K562 (cell line): ENCODE measurements at regions not wholly inside any gene's neighbourhood (a gene's known extent, or its start where the extent isn't known, plus 50 kb on each side); places are given as distances from the start of the nearest gene placed in this dataset.

Experiments
- ATAC-seq: fragments of 200-7000 bp; cut with Tn5 transposase; 3 replicates; pipeline ENCODE4 v1.9.1; 2020; ENCODE audit warnings: moderate library complexity
- BruUV-seq: library from RNA; stranded (reverse); fragments of 400-500 nt; replicated peaks from 2 replicates; lab custom pipeline; 2021; lab: Mats Ljungman, UMichigan
- CTCF ChIA-PET: fragments of 300-600 bp; formaldehyde crosslinking; extraction: SDS; loops from one replicate; lab custom pipeline; 2021; ENCODE audit warnings: low intra/inter-chr PET ratio; lab: Yijun Ruan, JAX
- POLR2A ChIA-PET: fragments of 300-600, 350-650 bp; sonication (Branson Sonifier 250); formaldehyde crosslinking; extraction: SDS; loops from one replicate; lab custom pipeline; 2021; ENCODE audit warnings: antibody characterized with exemption, inconsistent platforms; lab: Yijun Ruan, JAX
- DNase-seq, 4 experiments: peaks; one replicate each; pipeline versions ENCODE4 v3.0.0 to v3.0.0-alpha.2; 2011 to 2018; ENCODE audit warnings: low spot score in 3 of 4, mixed read lengths in 3 of 4; ENCODE audit errors: extremely low read depth in 1 of 4
- FAIRE-seq: peaks from 2 replicates; lab custom pipeline; 2011; peaks lifted over from hg19 to GRCh38; lab: Jason Lieb, UNC
- H2AFZ ChIP-seq: 2 replicates; pipeline ENCODE4 v1.6.0; 2011; ENCODE audit warnings: low read depth, low read length, control low read depth, inconsistent platforms
- H3K27ac ChIP-seq: fragments of 200-600 bp; 3 replicates; pipeline ENCODE4 v1.8.0; 2011; ENCODE audit warnings: low read depth, mild to moderate bottlenecking, control low read depth, inconsistent platforms, low read length, moderate library complexity, mixed read lengths; ENCODE audit errors: extremely low read depth
- H3K27me3 ChIP-seq, 2 experiments: fragments of 300-600 bp in 1 of 2; 2 replicates in 1 of 2; 3 replicates in 1 of 2; pipeline versions ENCODE4 v1.6.0 to v1.8.0; 2011; ENCODE audit warnings: inconsistent platforms in 2 of 2, low read length in 2 of 2, mild to moderate bottlenecking in 1 of 2, mixed read lengths in 1 of 2, moderate library complexity in 1 of 2; ENCODE audit not compliant: control insufficient read depth in 2 of 2, insufficient read depth in 2 of 2
- H3K36me3 ChIP-seq: fragments of 300-600 bp; 3 replicates; pipeline ENCODE4 v1.8.0; 2011; ENCODE audit warnings: mild to moderate bottlenecking, low read length, inconsistent platforms; ENCODE audit not compliant: control insufficient read depth, insufficient read depth
- H3K4me1 ChIP-seq, 2 experiments: fragments of 200-600 bp in 1 of 2; replicated peaks in 1 of 2; 2 replicates in 1 of 2; 3 replicates in 1 of 2; pipeline versions ENCODE4 v1.5.1 to v1.8.0; 2011; ENCODE audit warnings: inconsistent platforms in 2 of 2, low read length in 2 of 2, mild to moderate bottlenecking in 1 of 2, mixed read lengths in 1 of 2, moderate library complexity in 1 of 2; ENCODE audit not compliant: control insufficient read depth in 2 of 2, insufficient read depth in 2 of 2
- H3K4me2 ChIP-seq: 2 replicates; pipeline ENCODE4 v1.6.1; 2011; ENCODE audit warnings: low read length, control low read depth, inconsistent platforms, mixed read lengths; ENCODE audit not compliant: insufficient read depth
- H3K4me3 ChIP-seq: fragments of 200-600 bp; sonication (generic), shearing (Covaris generic); 2 replicates; pipeline ENCODE4 v1.5.1; 2016; ENCODE audit warnings: control low read depth, inconsistent platforms
- H3K79me2 ChIP-seq: fragments of 200-600 bp; 3 replicates; pipeline ENCODE4 v1.8.0; 2011; ENCODE audit warnings: low read length, inconsistent platforms; ENCODE audit not compliant: control insufficient read depth, insufficient read depth
- H3K9ac ChIP-seq, 2 experiments: 2 replicates each; pipeline versions ENCODE4 v1.6.0 to v1.6.1; 2011; ENCODE audit warnings: low read depth in 2 of 2, low read length in 2 of 2, control low read depth in 1 of 2, inconsistent platforms in 1 of 2, mild to moderate bottlenecking in 1 of 2, mixed read lengths in 1 of 2; ENCODE audit not compliant: insufficient read depth in 1 of 2
- H3K9me1 ChIP-seq: one replicate; pipeline ENCODE4 v1.6.0; 2011; ENCODE audit warnings: inconsistent platforms, mild to moderate bottlenecking, low read length, moderate library complexity; ENCODE audit not compliant: control insufficient read depth, insufficient read depth
- H3K9me3 ChIP-seq: replicated peaks from 2 replicates; pipeline ENCODE4 v1.5.1; 2011; ENCODE audit warnings: low read depth, low read length, inconsistent platforms; ENCODE audit not compliant: control insufficient read depth, insufficient read depth
- H4K20me1 ChIP-seq: replicated peaks from 2 replicates; pipeline ENCODE4 v1.6.1; 2011; ENCODE audit warnings: low read length, inconsistent platforms, mixed read lengths; ENCODE audit not compliant: control insufficient read depth, insufficient read depth
- CBX1 ChIP-seq: sonication (generic); IDR thresholded peaks from 2 replicates; pipeline ENCODE4 v1.6.1; 2016; ENCODE audit warnings: antibody characterized with exemption, low read depth, mild to moderate bottlenecking
- GTF3C2 ChIP-seq: IDR thresholded peaks from 3 replicates; pipeline ENCODE4 v1.6.1; 2011; ENCODE audit warnings: borderline replicate concordance, mild to moderate bottlenecking, moderate library complexity; ENCODE audit not compliant: insufficient read length; ENCODE audit errors: extremely low read depth
- HDAC1 ChIP-seq, 2 experiments: fragments of 450-650 bp; IDR thresholded peaks; 2 replicates each; pipeline ENCODE4 v1.6.1; 2016 to 2017; ENCODE audit warnings: inconsistent platforms in 1 of 2, mild to moderate bottlenecking in 1 of 2, moderate library complexity in 1 of 2
- HMBOX1 ChIP-seq: sonication (generic); IDR thresholded peaks from 2 replicates; pipeline ENCODE4 v1.6.1; 2016
- TAF7 ChIP-seq: fragments of 450-650 bp; IDR thresholded peaks from 2 replicates; pipeline ENCODE4 v1.6.1; 2016; ENCODE audit warnings: missing genetic modification characterization, missing compliant biosample characterization
- THRA ChIP-seq: fragments of 450-650 bp; IDR thresholded peaks from 2 replicates; pipeline ENCODE4 v1.6.1; 2017; ENCODE audit warnings: mild to moderate bottlenecking, moderate library complexity
- ZFP30 ChIP-seq: fragments of 250-450 bp; sonication (Bioruptor Pico); IDR thresholded peaks from 2 replicates; pipeline ENCODE4 v1.8.0; 2022; ENCODE audit warnings: moderate library complexity, mild to moderate bottlenecking, inconsistent platforms, borderline replicate concordance
- ZNF140 ChIP-seq: fragments of 250-450 bp; sonication (Bioruptor Pico); IDR thresholded peaks from 2 replicates; pipeline ENCODE4 v1.8.0; 2021; ENCODE audit warnings: moderate library complexity, mild to moderate bottlenecking, inconsistent platforms
- ZNF76 ChIP-seq: fragments of 250-450 bp; sonication (Bioruptor Pico); IDR thresholded peaks from 2 replicates; pipeline ENCODE4 v1.4.0; 2020; ENCODE audit warnings: mild to moderate bottlenecking, moderate library complexity, borderline replicate concordance
- ZNF830 ChIP-seq: fragments of 250-450 bp; sonication (Bioruptor Pico); IDR thresholded peaks from 2 replicates; pipeline ENCODE4 v1.5.0; 2021; ENCODE audit warnings: mild to moderate bottlenecking
- WGBS: fragments of 100-300 bp; shearing (Covaris generic); methylation state at CpG from one replicate; pipeline ENCODE4 v1.1.6; 2016; ENCODE audit warnings: low coverage, mixed read lengths; ENCODE audit not compliant: insufficient coverage; ENCODE audit errors: missing lambda C conversion rate; 5-methylcytosine and 5-hydroxymethylcytosine counted together
- in situ Hi-C: fragments of 300-500 bp; cut with MboI; formaldehyde crosslinking; loops from 4 replicates; pipeline ENCODE4 v1.15.0; 2018; ENCODE audit warnings: inconsistent platforms, mixed read lengths
- intact Hi-C: fragments of 100-400 bp; cut with micrococcal nuclease; formaldehyde crosslinking; loops from 2 replicates; pipeline ENCODE4 v1.14.2; 2022

- Histone ChIP-seq H3K36me3 (no peaks in the 10 kb centered on the region), H3K9me1 (no peaks in the 10 kb centered on the region), H2AFZ (no peak overlapping the region), H3K4me3 (no peak overlapping the region), H3K27ac (no peak overlapping the region), H3K9ac (no peak overlapping the region), H3K9me3 (no peaks in the 10 kb centered on the region), H3K79me2 (no peaks in the 10 kb centered on the region), H3K27me3 (no peaks in the 10 kb centered on the region), H3K4me2 (no peak overlapping the region), H3K4me1 (no peaks in the 10 kb centered on the region), H4K20me1 (no peaks in the 10 kb centered on the region)
- intact Hi-C loops, result no loop called here
- no peak for ATAC-seq
- WGBS, result 0% methylated on average over 1 of the region's 1 CpG
- TF ChIP-seq TAF7 (tag) (no peak), THRA (no peak), HDAC1 (IDR thresholded peaks at IDR 0.05) (no peak), HMBOX1 (no peak), GTF3C2 (no peak), ZNF140 (CRISPR knock-in tag) (no peak), ZFP30 (CRISPR knock-in tag) (no peak), ZNF830 (CRISPR knock-in tag) (no peak), CBX1 (no peak), ZNF76 (CRISPR knock-in tag) (no peak)
- no peak for DNase-seq
- in situ Hi-C loops, result no loop called here
- FAIRE-seq, result no peak
- ChIA-PET CTCF (no interaction called here), POLR2A (no interaction called here)
- BruUV-seq, result no TSS peak
Observed at GRCh38 chr5:52734557-52734956, 53.2 kb upstream of the ITGA1 start.
